ENCODE measurements at regions not wholly inside any gene's neighbourhood (a gene's known extent, or its start where the extent isn't known, plus 50 kb on each side); places are given as distances from the start of the nearest gene placed in this dataset.

- H3K4me1 ChIP-seq (ENCODE audit: insufficient read depth, low read length): no peaks in the 10 kb centered on the region
- no peak for DNase-seq
These were observed 496.3 kb upstream of the GRIA1 start for GRCh38 chr5:152994033-152994680.

GRCh38 chr5:152995214-152995725 lies 495.2 kb upstream of the GRIA1 start:
- Histone ChIP-seq H3K4me3 (ENCODE audit: low read depth in 1 of 2, low read length in 2 of 2) (no peak overlapping the region), H4K20me1 (ENCODE audit: insufficient read depth, low read length) (no peaks in the 10 kb centered on the region), H3K9ac (ENCODE audit: low read depth, low read length) (no peak overlapping the region), H3K9me3 (ENCODE audit: insufficient read depth, low read length, severe bottlenecking) (no peaks in the 10 kb centered on the region), H3K79me2 (ENCODE audit: insufficient read depth, low read length) (no peaks in the 10 kb centered on the region), H3K4me2 (ENCODE audit: insufficient read depth, low read length) (no peak overlapping the region), H3K27ac (ENCODE audit: low read length) (no peak overlapping the region), H3K36me3 (ENCODE audit: insufficient read depth, low read length) (no peaks in the 10 kb centered on the region), H2AFZ (ENCODE audit: low read depth, low read length) (no peak overlapping the region), H3K4me1 (ENCODE audit: insufficient read depth, low read length) (no peaks in the 10 kb centered on the region), H3K27me3 (ENCODE audit: insufficient read depth, low read length, poor library complexity) (no peaks in the 10 kb centered on the region)
- no peak for TF ChIP-seq EZH2 (IDR thresholded peaks at IDR 0.05; ENCODE audit: borderline replicate concordance, low read depth, low read length, severe bottlenecking)
- TF ChIP-seq, protein P1, sequence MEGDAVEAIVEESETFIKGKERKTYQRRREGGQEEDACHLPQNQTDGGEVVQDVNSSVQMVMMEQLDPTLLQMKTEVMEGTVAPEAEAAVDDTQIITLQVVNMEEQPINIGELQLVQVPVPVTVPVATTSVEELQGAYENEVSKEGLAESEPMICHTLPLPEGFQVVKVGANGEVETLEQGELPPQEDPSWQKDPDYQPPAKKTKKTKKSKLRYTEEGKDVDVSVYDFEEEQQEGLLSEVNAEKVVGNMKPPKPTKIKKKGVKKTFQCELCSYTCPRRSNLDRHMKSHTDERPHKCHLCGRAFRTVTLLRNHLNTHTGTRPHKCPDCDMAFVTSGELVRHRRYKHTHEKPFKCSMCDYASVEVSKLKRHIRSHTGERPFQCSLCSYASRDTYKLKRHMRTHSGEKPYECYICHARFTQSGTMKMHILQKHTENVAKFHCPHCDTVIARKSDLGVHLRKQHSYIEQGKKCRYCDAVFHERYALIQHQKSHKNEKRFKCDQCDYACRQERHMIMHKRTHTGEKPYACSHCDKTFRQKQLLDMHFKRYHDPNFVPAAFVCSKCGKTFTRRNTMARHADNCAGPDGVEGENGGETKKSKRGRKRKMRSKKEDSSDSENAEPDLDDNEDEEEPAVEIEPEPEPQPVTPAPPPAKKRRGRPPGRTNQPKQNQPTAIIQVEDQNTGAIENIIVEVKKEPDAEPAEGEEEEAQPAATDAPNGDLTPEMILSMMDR (IDR thresholded peaks at IDR 0.05; ENCODE audit: borderline replicate concordance, extremely low read depth, low read length, poor library complexity, severe bottlenecking): no peak
- no peak for DNase-seq
- ATAC-seq (ENCODE audit: insufficient read depth, low read depth): no peak

More at GRCh38 chr5:152994033-152994680, 496.3 kb upstream of the GRIA1 start:
- H3K9me3 ChIP-seq (ENCODE audit: insufficient read depth, low read length, severe bottlenecking): no peaks in the 10 kb centered on the region
- H3K79me2 ChIP-seq (ENCODE audit: insufficient read depth, low read length): no peaks in the 10 kb centered on the region
- H3K4me2 ChIP-seq (ENCODE audit: insufficient read depth, low read length): no peak overlapping the region
- H3K36me3 ChIP-seq (ENCODE audit: insufficient read depth, low read length): no peaks in the 10 kb centered on the region
- no peak overlapping the region for H3K4me3 ChIP-seq (ENCODE audit: low read depth in 1 of 2, low read length in 2 of 2)
- no peak overlapping the region for H3K9ac ChIP-seq (ENCODE audit: low read depth, low read length)
- H2AFZ ChIP-seq (ENCODE audit: low read depth, low read length): no peak overlapping the region
- H4K20me1 ChIP-seq (ENCODE audit: insufficient read depth, low read length): no peaks in the 10 kb centered on the region
- no peak overlapping the region for H3K27ac ChIP-seq (ENCODE audit: low read length)
- no peak for TF ChIP-seq EZH2 (IDR thresholded peaks at IDR 0.05; ENCODE audit: borderline replicate concordance, low read depth, low read length, severe bottlenecking)
- TF ChIP-seq, protein P1 (IDR thresholded peaks at IDR 0.05; ENCODE audit: borderline replicate concordance, extremely low read depth, low read length, poor library complexity, severe bottlenecking): no peak
- no peaks in the 10 kb centered on the region for H3K27me3 ChIP-seq (ENCODE audit: insufficient read depth, low read length, poor library complexity)
- no peak for ATAC-seq (ENCODE audit: insufficient read depth, low read depth)

DNA sequence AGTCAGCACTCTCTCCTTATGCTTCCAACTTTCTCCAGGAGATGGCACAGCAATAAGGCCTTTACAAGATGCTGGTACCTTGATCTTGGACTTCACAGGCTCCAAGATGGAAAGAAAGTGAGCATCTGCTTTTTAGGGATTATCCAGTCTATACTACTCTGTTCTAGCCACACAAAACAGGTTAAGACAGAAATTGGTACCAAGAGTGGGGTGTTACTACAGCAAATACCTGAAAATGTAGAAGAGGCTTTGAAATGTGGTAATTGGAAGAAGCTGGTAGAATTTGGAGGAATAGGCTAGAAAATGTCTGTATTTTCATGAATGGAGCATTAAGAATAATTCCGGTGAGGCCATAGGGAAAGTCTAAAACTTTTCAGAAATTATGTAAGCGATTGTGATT lies 484.8 kb upstream of the GRIA1 start:
- Histone ChIP-seq H3K36me3 (ENCODE audit: insufficient read depth, low read length) (no peaks in the 10 kb centered on the region), H3K79me2 (ENCODE audit: insufficient read depth, low read length) (no peaks in the 10 kb centered on the region), H3K27ac (ENCODE audit: low read length) (no peak overlapping the region), H3K9me3 (ENCODE audit: insufficient read depth, low read length, severe bottlenecking) (peaks cover 3% of the 10 kb centered on the region), H3K27me3 (ENCODE audit: insufficient read depth, low read length, poor library complexity) (no peaks in the 10 kb centered on the region), H3K4me2 (ENCODE audit: insufficient read depth, low read length) (no peak overlapping the region), H4K20me1 (ENCODE audit: insufficient read depth, low read length) (no peaks in the 10 kb centered on the region), H2AFZ (ENCODE audit: low read depth, low read length) (no peak overlapping the region), H3K9ac (ENCODE audit: low read depth, low read length) (no peak overlapping the region), H3K4me3 (ENCODE audit: low read depth in 1 of 2, low read length in 2 of 2) (no peak overlapping the region), H3K4me1 (ENCODE audit: insufficient read depth, low read length) (no peaks in the 10 kb centered on the region)
- TF ChIP-seq, protein P1 (IDR thresholded peaks at IDR 0.05; ENCODE audit: borderline replicate concordance, extremely low read depth, low read length, poor library complexity, severe bottlenecking): no peak
- TF ChIP-seq EZH2 (IDR thresholded peaks at IDR 0.05; ENCODE audit: borderline replicate concordance, low read depth, low read length, severe bottlenecking): no peak
- DNase-seq (no peak), ATAC-seq (ENCODE audit: insufficient read depth, low read depth) (no peak)

Data from DND-41 (cell line).